Mammary epithelial cell (primary cell): ENCODE measurements at regions not wholly inside any gene's neighbourhood (a gene's known extent, or its start where the extent isn't known, plus 50 kb on each side); places are given as distances from the start of the nearest gene placed in this dataset.

Experiments used
- EZH2 ChIP-seq: IDR thresholded peaks from 2 replicates; pipeline ENCODE4 v1.6.1; 2012; ENCODE audit warnings: low read length, inconsistent platforms, borderline replicate concordance
- TF ChIP-seq, protein P1 (sequence below), 2 donors: IDR thresholded peaks in 1 of 2; conservative IDR thresholded peaks in 1 of 2; 2 replicates each; pipeline ENCODE4 v1.5.1; 2011 to 2012; ENCODE audit warnings: inconsistent platforms in 2 of 2, low read length in 2 of 2, mild to moderate bottlenecking in 2 of 2, control low read depth in 1 of 2, low read depth in 1 of 2; ENCODE audit not compliant: insufficient read depth in 1 of 2; ENCODE audit errors: extremely low read depth in 1 of 2

- TF ChIP-seq, protein P1, sequence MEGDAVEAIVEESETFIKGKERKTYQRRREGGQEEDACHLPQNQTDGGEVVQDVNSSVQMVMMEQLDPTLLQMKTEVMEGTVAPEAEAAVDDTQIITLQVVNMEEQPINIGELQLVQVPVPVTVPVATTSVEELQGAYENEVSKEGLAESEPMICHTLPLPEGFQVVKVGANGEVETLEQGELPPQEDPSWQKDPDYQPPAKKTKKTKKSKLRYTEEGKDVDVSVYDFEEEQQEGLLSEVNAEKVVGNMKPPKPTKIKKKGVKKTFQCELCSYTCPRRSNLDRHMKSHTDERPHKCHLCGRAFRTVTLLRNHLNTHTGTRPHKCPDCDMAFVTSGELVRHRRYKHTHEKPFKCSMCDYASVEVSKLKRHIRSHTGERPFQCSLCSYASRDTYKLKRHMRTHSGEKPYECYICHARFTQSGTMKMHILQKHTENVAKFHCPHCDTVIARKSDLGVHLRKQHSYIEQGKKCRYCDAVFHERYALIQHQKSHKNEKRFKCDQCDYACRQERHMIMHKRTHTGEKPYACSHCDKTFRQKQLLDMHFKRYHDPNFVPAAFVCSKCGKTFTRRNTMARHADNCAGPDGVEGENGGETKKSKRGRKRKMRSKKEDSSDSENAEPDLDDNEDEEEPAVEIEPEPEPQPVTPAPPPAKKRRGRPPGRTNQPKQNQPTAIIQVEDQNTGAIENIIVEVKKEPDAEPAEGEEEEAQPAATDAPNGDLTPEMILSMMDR (conservative IDR thresholded peaks at IDR 0.05 in 1 of 2, IDR thresholded peaks at IDR 0.05 in 1 of 2; ENCODE audit: extremely low read depth in 1 of 2, insufficient read depth in 1 of 2, low read depth in 1 of 2, low read length in 2 of 2), result no peak
- TF ChIP-seq EZH2, result no peak
Observed at GRCh38 chr3:63048367-63049326, 173.4 kb upstream of the CADPS start.
